ENCODE measurements at regions not wholly inside any gene's neighbourhood (a gene's known extent, or its start where the extent isn't known, plus 50 kb on each side); places are given as distances from the start of the nearest gene placed in this dataset.

DNA sequence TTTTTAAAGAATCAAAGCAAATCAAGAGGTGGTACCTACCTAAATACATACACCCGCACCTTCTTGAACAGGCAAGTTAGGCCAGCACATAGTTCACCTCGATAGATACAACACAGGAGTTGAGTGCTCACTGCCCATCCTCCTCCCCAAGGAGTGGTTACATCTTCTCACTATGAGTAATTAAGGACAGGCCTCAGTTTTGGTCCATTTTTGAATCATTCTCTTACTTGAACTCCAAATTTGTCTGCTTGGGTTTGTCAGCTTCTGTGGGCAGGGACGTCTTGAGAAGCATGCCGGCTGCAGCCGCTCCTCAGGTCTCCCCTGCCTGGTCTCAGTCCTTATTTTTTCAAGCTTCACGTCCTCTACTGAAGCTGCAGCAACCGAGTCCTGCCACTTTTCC is 190.6 kb upstream of the RBPJ start:
- Histone ChIP-seq H4K20me1 (ENCODE audit: low read length) (no peaks in the 10 kb centered on the region), H3K36me3 (ENCODE audit: low read depth, low read length) (no peaks in the 10 kb centered on the region), H3K4me1 (ENCODE audit: insufficient read depth, low read length) (peaks cover 26% of the 10 kb centered on the region), H3K4me2 (ENCODE audit: low read length) (no peak overlapping the region), H3K4me3 (ENCODE audit: low read length) (no peak overlapping the region), H3K9ac (ENCODE audit: low read length) (no peak overlapping the region), H3K9me3 (ENCODE audit: low read length) (no peaks in the 10 kb centered on the region), H2AFZ (ENCODE audit: low read length) (no peak overlapping the region), H3F3A (ENCODE audit: low read length, unreplicated experiment) (no peaks in the 10 kb centered on the region), H3K27me3 (ENCODE audit: low read length) (no peaks in the 10 kb centered on the region), H3K27ac (ENCODE audit: low read length) (no peak overlapping the region), H3K9me2 (replicated peaks; ENCODE audit: low read length) (no peaks in the 10 kb centered on the region), H3K79me2 (ENCODE audit: low read length) (no peaks in the 10 kb centered on the region)
- BruUV-seq (replicated peaks) = no TSS peak
- POLR2A ChIA-PET (ENCODE audit: unreplicated experiment) = no interaction called here
- no peak for ATAC-seq
- no peak for TF ChIP-seq EZH2phosphoT487 (IDR thresholded peaks at IDR 0.05; ENCODE audit: borderline replicate concordance, low read length)
- TF ChIP-seq EZH2 (IDR thresholded peaks at IDR 0.05; ENCODE audit: low read length, unreplicated experiment) = no peak
- TF ChIP-seq, protein P1, sequence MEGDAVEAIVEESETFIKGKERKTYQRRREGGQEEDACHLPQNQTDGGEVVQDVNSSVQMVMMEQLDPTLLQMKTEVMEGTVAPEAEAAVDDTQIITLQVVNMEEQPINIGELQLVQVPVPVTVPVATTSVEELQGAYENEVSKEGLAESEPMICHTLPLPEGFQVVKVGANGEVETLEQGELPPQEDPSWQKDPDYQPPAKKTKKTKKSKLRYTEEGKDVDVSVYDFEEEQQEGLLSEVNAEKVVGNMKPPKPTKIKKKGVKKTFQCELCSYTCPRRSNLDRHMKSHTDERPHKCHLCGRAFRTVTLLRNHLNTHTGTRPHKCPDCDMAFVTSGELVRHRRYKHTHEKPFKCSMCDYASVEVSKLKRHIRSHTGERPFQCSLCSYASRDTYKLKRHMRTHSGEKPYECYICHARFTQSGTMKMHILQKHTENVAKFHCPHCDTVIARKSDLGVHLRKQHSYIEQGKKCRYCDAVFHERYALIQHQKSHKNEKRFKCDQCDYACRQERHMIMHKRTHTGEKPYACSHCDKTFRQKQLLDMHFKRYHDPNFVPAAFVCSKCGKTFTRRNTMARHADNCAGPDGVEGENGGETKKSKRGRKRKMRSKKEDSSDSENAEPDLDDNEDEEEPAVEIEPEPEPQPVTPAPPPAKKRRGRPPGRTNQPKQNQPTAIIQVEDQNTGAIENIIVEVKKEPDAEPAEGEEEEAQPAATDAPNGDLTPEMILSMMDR (conservative IDR thresholded peaks at IDR 0.05; ENCODE audit: low read depth, low read length) = no peak
- DNase-seq = no peak
- intact Hi-C loops (cut with micrococcal nuclease) = no loop called here
- CTCF ChIA-PET = no interaction called here

GRCh38 chr4:26130841-26131432 is 189.9 kb upstream of the RBPJ start:
- TF ChIP-seq EZH2phosphoT487 (IDR thresholded peaks at IDR 0.05; ENCODE audit: borderline replicate concordance, low read length) = no peak
- TF ChIP-seq, protein P1 (conservative IDR thresholded peaks at IDR 0.05; ENCODE audit: low read depth, low read length) = no peak
- TF ChIP-seq EZH2 (IDR thresholded peaks at IDR 0.05; ENCODE audit: low read length, unreplicated experiment) = no peak
- no peak overlapping the region for H3K9ac ChIP-seq (ENCODE audit: low read length)
- H3K9me2 ChIP-seq (replicated peaks; ENCODE audit: low read length) = no peaks in the 10 kb centered on the region
- intact Hi-C loops (cut with micrococcal nuclease) = no loop called here
- H3K4me1 ChIP-seq (ENCODE audit: insufficient read depth, low read length) = peaks cover 25% of the 10 kb centered on the region
- no TSS peak for BruUV-seq (replicated peaks)
- no peaks in the 10 kb centered on the region for H4K20me1 ChIP-seq (ENCODE audit: low read length)
- H3K9me3 ChIP-seq (ENCODE audit: low read length) = no peaks in the 10 kb centered on the region
- POLR2A ChIA-PET (ENCODE audit: unreplicated experiment) = no interaction called here
- no peaks in the 10 kb centered on the region for H3K79me2 ChIP-seq (ENCODE audit: low read length)
- H3K36me3 ChIP-seq (ENCODE audit: low read depth, low read length) = no peaks in the 10 kb centered on the region
- no peak overlapping the region for H3K27ac ChIP-seq (ENCODE audit: low read length)
- no peak for DNase-seq
- H3K4me2 ChIP-seq (ENCODE audit: low read length) = no peak overlapping the region
- no peaks in the 10 kb centered on the region for H3K27me3 ChIP-seq (ENCODE audit: low read length)
- ATAC-seq = no peak
- H3F3A ChIP-seq (ENCODE audit: low read length, unreplicated experiment) = no peaks in the 10 kb centered on the region
- CTCF ChIA-PET = no interaction called here
- H2AFZ ChIP-seq (ENCODE audit: low read length) = no peak overlapping the region
- H3K4me3 ChIP-seq (ENCODE audit: low read length) = no peak overlapping the region

GRCh38 chr4:26131711-26132110 is 189.1 kb upstream of the RBPJ start:
- H3K4me3 ChIP-seq (ENCODE audit: low read length) = no peak overlapping the region
- H3K27me3 ChIP-seq (ENCODE audit: low read length) = no peaks in the 10 kb centered on the region
- no TSS peak for BruUV-seq (replicated peaks)
- TF ChIP-seq EZH2phosphoT487 (IDR thresholded peaks at IDR 0.05; ENCODE audit: borderline replicate concordance, low read length) (no peak), EZH2 (IDR thresholded peaks at IDR 0.05; ENCODE audit: low read length, unreplicated experiment) (no peak)
- TF ChIP-seq, protein P1 (conservative IDR thresholded peaks at IDR 0.05; ENCODE audit: low read depth, low read length) = no peak
- no peak overlapping the region for H3K27ac ChIP-seq (ENCODE audit: low read length)
- H3K36me3 ChIP-seq (ENCODE audit: low read depth, low read length) = no peaks in the 10 kb centered on the region
- peaks cover 20% of the 10 kb centered on the region for H3K4me1 ChIP-seq (ENCODE audit: insufficient read depth, low read length)
- no peak overlapping the region for H3K4me2 ChIP-seq (ENCODE audit: low read length)
- no peaks in the 10 kb centered on the region for H4K20me1 ChIP-seq (ENCODE audit: low read length)
- H2AFZ ChIP-seq (ENCODE audit: low read length) = no peak overlapping the region
- intact Hi-C loops (cut with micrococcal nuclease) = no loop called here
- ChIA-PET CTCF (no interaction called here), POLR2A (ENCODE audit: unreplicated experiment) (no interaction called here)
- H3K9ac ChIP-seq (ENCODE audit: low read length) = no peak overlapping the region
- no peaks in the 10 kb centered on the region for H3K9me2 ChIP-seq (replicated peaks; ENCODE audit: low read length)
- H3K79me2 ChIP-seq (ENCODE audit: low read length) = no peaks in the 10 kb centered on the region
- DNase-seq = no peak
- ATAC-seq = no peak
- H3F3A ChIP-seq (ENCODE audit: low read length, unreplicated experiment) = no peaks in the 10 kb centered on the region
- no peaks in the 10 kb centered on the region for H3K9me3 ChIP-seq (ENCODE audit: low read length)

All from PC-3 (cell line).